ENCODE measurements at regions not wholly inside any gene's neighbourhood (a gene's known extent, or its start where the extent isn't known, plus 50 kb on each side); places are given as distances from the start of the nearest gene placed in this dataset.

DNA sequence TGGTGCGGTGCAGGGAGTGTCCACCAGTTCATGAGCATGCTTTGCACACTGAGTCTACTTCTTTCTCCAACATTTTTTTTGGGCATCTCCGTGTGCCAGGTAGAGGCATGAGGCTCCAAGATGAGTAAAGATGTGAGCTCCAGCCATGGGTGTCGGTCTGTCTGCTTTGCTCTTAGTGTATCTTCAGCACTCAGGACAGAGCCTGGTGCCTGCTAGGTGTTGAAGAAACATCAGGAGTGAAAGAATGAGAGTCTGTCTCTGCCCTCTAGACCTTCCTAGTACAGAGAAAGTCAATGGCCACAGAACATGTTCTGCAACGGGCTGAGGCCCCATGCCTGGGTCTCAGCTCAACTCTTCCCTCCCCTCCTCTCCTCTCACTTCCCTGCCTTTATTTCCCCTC, 486.5 kb downstream of the TBC1D22A start:
- Mint-ChIP-seq H3K27ac (no peak overlapping the region), H3K4me1 (no peaks in the 10 kb centered on the region), H3K27me3 (peaks cover 34 to 38% of the 10 kb centered on the region in 2 donors), H3K36me3 (no peaks in the 10 kb centered on the region), H3K9me3 (no peaks in the 10 kb centered on the region), H3K4me3 (no peak overlapping the region)
- Histone ChIP-seq H3K27ac (ENCODE audit: low read length) (no peak overlapping the region), H3K4me3 (ENCODE audit: control insufficient read depth in 1 of 2, extremely low read depth in 1 of 2, low read length in 1 of 2) (no peak overlapping the region), H3K9me3 (no peaks in the 10 kb centered on the region), H3K4me1 (ENCODE audit: control insufficient read depth in 1 of 2, extremely low read depth in 1 of 2, insufficient read depth in 2 of 2, low read length in 2 of 2) (no peaks in the 10 kb centered on the region), H3K36me3 (ENCODE audit: control insufficient read depth in 2 of 2, extremely low read depth in 1 of 2, insufficient read depth in 1 of 2, low read length in 1 of 2) (no peaks in the 10 kb centered on the region), H3K27me3 (replicated peaks in 1 of 2; ENCODE audit: control insufficient read depth in 2 of 2, extremely low read depth in 1 of 2, insufficient read depth in 2 of 2, low read length in 1 of 2) (peaks cover 0 to 47% of the 10 kb centered on the region in 2 experiments)
- POLR2A ChIA-PET, result interaction anchor here in 1 of 2 donors (0.7 kb wide), 1 partner anchor 11 kb away, joined by 6 read pairs; no protein-coding TSS in a partner anchor
- WGBS (ENCODE audit: insufficient coverage), result 50% methylated on average over 1 of the region's 4 CpGs
- no peak for DNase-seq
- CTCF ChIA-PET, result no interaction called here
- no peak for ATAC-seq (replicated peaks in 1 of 4)

- Histone ChIP-seq H3K4me3 (ENCODE audit: control insufficient read depth in 1 of 2, extremely low read depth in 1 of 2, low read length in 1 of 2) (no peak overlapping the region), H3K36me3 (ENCODE audit: control insufficient read depth in 2 of 2, extremely low read depth in 1 of 2, insufficient read depth in 1 of 2, low read length in 1 of 2) (no peaks in the 10 kb centered on the region), H3K9me3 (no peaks in the 10 kb centered on the region), H3K27ac (ENCODE audit: low read length) (no peak overlapping the region), H3K4me1 (ENCODE audit: control insufficient read depth in 1 of 2, extremely low read depth in 1 of 2, insufficient read depth in 2 of 2, low read length in 2 of 2) (no peaks in the 10 kb centered on the region), H3K27me3 (replicated peaks in 1 of 2; ENCODE audit: control insufficient read depth in 2 of 2, extremely low read depth in 1 of 2, insufficient read depth in 2 of 2, low read length in 1 of 2) (peaks cover 0 to 49% of the 10 kb centered on the region in 2 experiments)
- WGBS (ENCODE audit: insufficient coverage), result 68% methylated on average over 11 of the region's 12 CpGs
- Mint-ChIP-seq H3K27ac (no peak overlapping the region), H3K27me3 (peaks cover 34 to 38% of the 10 kb centered on the region in 2 donors), H3K4me3 (no peak overlapping the region), H3K9me3 (no peaks in the 10 kb centered on the region), H3K4me1 (no peaks in the 10 kb centered on the region), H3K36me3 (no peaks in the 10 kb centered on the region)
- CTCF ChIA-PET, result no interaction called here
- ATAC-seq (replicated peaks in 1 of 4), result no peak
- POLR2A ChIA-PET, result no interaction called here
- DNase-seq, result no peak
Observed at GRCh38 chr22:47247579-47248240, 485.3 kb downstream of the TBC1D22A start.

DNA sequence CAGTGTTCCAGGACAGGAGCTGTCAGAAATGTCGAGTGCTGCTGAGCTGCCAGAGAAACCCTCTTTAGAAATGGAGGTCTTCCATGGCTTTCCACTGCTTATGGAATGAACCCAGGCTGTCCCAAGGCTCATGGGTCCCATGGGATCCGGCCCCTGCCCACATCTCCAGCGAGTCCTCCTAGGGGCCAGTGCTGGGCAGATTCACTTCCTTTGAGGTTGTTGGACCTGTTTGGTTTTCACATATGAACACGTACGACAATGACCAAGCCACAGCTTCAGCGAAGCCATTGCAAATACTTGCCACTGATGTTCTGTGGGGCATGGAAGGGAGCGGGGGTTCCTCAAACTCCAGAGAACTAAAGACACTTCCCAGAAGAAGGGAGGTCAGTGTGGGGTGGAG, 483.3 kb downstream of the TBC1D22A start:
- Histone ChIP-seq H3K4me1 (ENCODE audit: control insufficient read depth in 1 of 2, extremely low read depth in 1 of 2, insufficient read depth in 2 of 2, low read length in 2 of 2) (no peaks in the 10 kb centered on the region), H3K9me3 (no peaks in the 10 kb centered on the region), H3K36me3 (ENCODE audit: control insufficient read depth in 2 of 2, extremely low read depth in 1 of 2, insufficient read depth in 1 of 2, low read length in 1 of 2) (no peaks in the 10 kb centered on the region), H3K4me3 (ENCODE audit: control insufficient read depth in 1 of 2, extremely low read depth in 1 of 2, low read length in 1 of 2) (no peak overlapping the region), H3K27me3 (replicated peaks in 1 of 2; ENCODE audit: control insufficient read depth in 2 of 2, extremely low read depth in 1 of 2, insufficient read depth in 2 of 2, low read length in 1 of 2) (peaks cover 0 to 36% of the 10 kb centered on the region in 2 experiments), H3K27ac (ENCODE audit: low read length) (no peak overlapping the region)
- Mint-ChIP-seq H3K27me3 (peaks cover 38 to 40% of the 10 kb centered on the region in 2 donors), H3K9me3 (no peaks in the 10 kb centered on the region), H3K27ac (no peak overlapping the region), H3K4me1 (no peaks in the 10 kb centered on the region), H3K4me3 (no peak overlapping the region), H3K36me3 (no peaks in the 10 kb centered on the region)
- WGBS (ENCODE audit: insufficient coverage), result 57% methylated on average over 3 of the region's 7 CpGs
- ChIA-PET CTCF (no interaction called here), POLR2A (no interaction called here)
- DNase-seq, result no peak
- no peak for ATAC-seq (replicated peaks in 1 of 4)

DNA sequence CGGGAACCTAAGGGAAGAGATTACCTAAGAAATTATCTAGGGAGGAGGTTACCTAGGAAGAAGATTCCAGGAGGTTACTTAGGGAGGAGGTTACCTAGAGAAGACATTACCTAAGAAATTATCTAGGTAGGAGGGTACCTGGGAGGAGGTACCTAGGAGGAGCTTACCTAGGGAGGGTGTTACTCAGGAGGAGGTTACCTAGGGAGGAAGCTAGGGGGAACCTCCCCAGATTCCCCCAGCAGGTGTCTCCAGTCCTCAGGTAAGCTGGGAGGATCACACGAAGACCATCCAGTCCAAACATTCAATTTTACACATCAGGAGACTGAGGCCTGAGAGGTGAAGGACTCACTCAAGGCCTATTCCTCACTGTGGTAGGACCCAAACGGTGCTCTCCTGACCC, 482.8 kb downstream of the TBC1D22A start:
- H3K4me1 Mint-ChIP-seq, result no peaks in the 10 kb centered on the region
- Histone ChIP-seq H3K9me3 (no peaks in the 10 kb centered on the region), H3K27me3 (replicated peaks in 1 of 2; ENCODE audit: control insufficient read depth in 2 of 2, extremely low read depth in 1 of 2, insufficient read depth in 2 of 2, low read length in 1 of 2) (peaks cover 0 to 33% of the 10 kb centered on the region in 2 experiments), H3K4me1 (ENCODE audit: control insufficient read depth in 1 of 2, extremely low read depth in 1 of 2, insufficient read depth in 2 of 2, low read length in 2 of 2) (no peaks in the 10 kb centered on the region), H3K4me3 (ENCODE audit: control insufficient read depth in 1 of 2, extremely low read depth in 1 of 2, low read length in 1 of 2) (no peak overlapping the region), H3K36me3 (ENCODE audit: control insufficient read depth in 2 of 2, extremely low read depth in 1 of 2, insufficient read depth in 1 of 2, low read length in 1 of 2) (no peaks in the 10 kb centered on the region), H3K27ac (ENCODE audit: low read length) (no peak overlapping the region)
- ChIA-PET CTCF (no interaction called here), POLR2A (no interaction called here)
- H3K27ac Mint-ChIP-seq, result no peak overlapping the region
- ATAC-seq (replicated peaks in 1 of 4), result no peak
- H3K9me3 Mint-ChIP-seq, result no peaks in the 10 kb centered on the region
- WGBS (ENCODE audit: insufficient coverage), result 31% methylated on average over 1 of the region's 3 CpGs
- H3K4me3 Mint-ChIP-seq, result no peak overlapping the region
- peaks cover 38 to 42% of the 10 kb centered on the region in 2 donors for H3K27me3 Mint-ChIP-seq
- no peak for DNase-seq
- H3K36me3 Mint-ChIP-seq, result no peaks in the 10 kb centered on the region

DNA sequence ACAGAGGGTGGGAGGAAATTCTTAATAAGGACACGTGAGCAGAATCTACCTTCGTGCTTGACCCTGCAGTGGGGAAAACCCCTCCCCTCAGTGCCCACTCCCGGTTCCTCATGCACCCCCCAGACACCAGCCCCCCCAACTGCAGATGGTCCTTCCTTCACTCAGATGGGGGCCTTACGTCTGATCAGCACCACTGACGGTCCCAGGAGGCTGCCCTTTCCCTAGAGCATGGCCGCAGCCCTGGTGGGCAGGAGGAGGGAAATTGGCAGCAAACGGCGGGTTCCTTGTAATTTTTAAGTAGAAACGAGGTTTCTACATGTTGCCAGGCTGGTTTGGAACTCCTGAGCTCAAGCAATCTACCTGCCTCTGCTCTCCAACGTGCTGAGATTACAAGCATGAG, 477.7 kb downstream of the TBC1D22A start:
- Mint-ChIP-seq H3K4me3 (no peak overlapping the region), H3K9me3 (no peaks in the 10 kb centered on the region), H3K27ac (no peak overlapping the region), H3K4me1 (no peaks in the 10 kb centered on the region), H3K36me3 (no peaks in the 10 kb centered on the region), H3K27me3 (peaks cover 13 to 32% of the 10 kb centered on the region in 2 donors)
- WGBS (ENCODE audit: insufficient coverage), result 69% methylated on average over 3 of the region's 10 CpGs
- Histone ChIP-seq H3K36me3 (ENCODE audit: control insufficient read depth in 2 of 2, extremely low read depth in 1 of 2, insufficient read depth in 1 of 2, low read length in 1 of 2) (no peaks in the 10 kb centered on the region), H3K4me3 (ENCODE audit: control insufficient read depth in 1 of 2, extremely low read depth in 1 of 2, low read length in 1 of 2) (no peak overlapping the region), H3K9me3 (no peaks in the 10 kb centered on the region), H3K27me3 (replicated peaks in 1 of 2; ENCODE audit: control insufficient read depth in 2 of 2, extremely low read depth in 1 of 2, insufficient read depth in 2 of 2, low read length in 1 of 2) (peaks cover 0 to 21% of the 10 kb centered on the region in 2 experiments), H3K27ac (ENCODE audit: low read length) (no peak overlapping the region), H3K4me1 (ENCODE audit: control insufficient read depth in 1 of 2, extremely low read depth in 1 of 2, insufficient read depth in 2 of 2, low read length in 2 of 2) (no peaks in the 10 kb centered on the region)
- ATAC-seq (replicated peaks in 1 of 4) (no peak), DNase-seq (no peak)
- ChIA-PET CTCF (no interaction called here), POLR2A (no interaction called here)

- peaks cover 7 to 25% of the 10 kb centered on the region in 2 donors for H3K27me3 Mint-ChIP-seq
- Histone ChIP-seq H3K4me1 (ENCODE audit: control insufficient read depth in 1 of 2, extremely low read depth in 1 of 2, insufficient read depth in 2 of 2, low read length in 2 of 2) (no peaks in the 10 kb centered on the region), H3K36me3 (ENCODE audit: control insufficient read depth in 2 of 2, extremely low read depth in 1 of 2, insufficient read depth in 1 of 2, low read length in 1 of 2) (no peaks in the 10 kb centered on the region), H3K27me3 (replicated peaks in 1 of 2; ENCODE audit: control insufficient read depth in 2 of 2, extremely low read depth in 1 of 2, insufficient read depth in 2 of 2, low read length in 1 of 2) (peaks cover 0 to 19% of the 10 kb centered on the region in 2 experiments), H3K27ac (ENCODE audit: low read length) (no peak overlapping the region), H3K9me3 (no peaks in the 10 kb centered on the region), H3K4me3 (ENCODE audit: control insufficient read depth in 1 of 2, extremely low read depth in 1 of 2, low read length in 1 of 2) (no peak overlapping the region)
- ATAC-seq (replicated peaks in 1 of 4) (no peak), DNase-seq (no peak)
- POLR2A ChIA-PET, result no interaction called here
- WGBS (ENCODE audit: insufficient coverage), result 78% methylated on average over 6 of the region's 6 CpGs
- CTCF ChIA-PET, result no interaction called here
- no peak overlapping the region for H3K27ac Mint-ChIP-seq
- H3K4me3 Mint-ChIP-seq, result no peak overlapping the region
- H3K9me3 Mint-ChIP-seq, result no peaks in the 10 kb centered on the region
- no peaks in the 10 kb centered on the region for H3K36me3 Mint-ChIP-seq
- no peaks in the 10 kb centered on the region for H3K4me1 Mint-ChIP-seq
Observed at GRCh38 chr22:47239474-47239860, 477.0 kb downstream of the TBC1D22A start.

All from T-cell (primary cell).